BE2C (cell line): ENCODE measurements at regions not wholly inside any gene's neighbourhood (a gene's known extent, or its start where the extent isn't known, plus 50 kb on each side); places are given as distances from the start of the nearest gene placed in this dataset.

Experiments used
- DNase-seq: peaks from one replicate; pipeline ENCODE4 v3.0.0-alpha.2; 2020
- H3K27me3 ChIP-seq: fragments of 250-450 bp; sonication (Bioruptor Pico); 2 replicates; pipeline ENCODE4 v1.5.1; 2020; ENCODE audit warnings: mild to moderate bottlenecking
- H3K36me3 ChIP-seq: fragments of 250-450 bp; sonication (Bioruptor Pico); 2 replicates; pipeline ENCODE4 v1.5.1; 2020; ENCODE audit warnings: mild to moderate bottlenecking
- H3K4me1 ChIP-seq: fragments of 250-450 bp; sonication (Bioruptor Pico); 2 replicates; pipeline ENCODE4 v1.5.1; 2020
- H3K4me3 ChIP-seq: 2 replicates; pipeline ENCODE4 v1.5.1; 2011; ENCODE audit warnings: low read depth, low read length
- H3K9me3 ChIP-seq: fragments of 250-450 bp; sonication (Bioruptor Pico); 2 replicates; pipeline ENCODE4 v1.5.1; 2020
- TF ChIP-seq, protein P1 (sequence below): IDR thresholded peaks from 2 replicates; pipeline ENCODE4 v1.5.1; 2012; ENCODE audit warnings: mild to moderate bottlenecking, low read depth, low read length

DNA sequence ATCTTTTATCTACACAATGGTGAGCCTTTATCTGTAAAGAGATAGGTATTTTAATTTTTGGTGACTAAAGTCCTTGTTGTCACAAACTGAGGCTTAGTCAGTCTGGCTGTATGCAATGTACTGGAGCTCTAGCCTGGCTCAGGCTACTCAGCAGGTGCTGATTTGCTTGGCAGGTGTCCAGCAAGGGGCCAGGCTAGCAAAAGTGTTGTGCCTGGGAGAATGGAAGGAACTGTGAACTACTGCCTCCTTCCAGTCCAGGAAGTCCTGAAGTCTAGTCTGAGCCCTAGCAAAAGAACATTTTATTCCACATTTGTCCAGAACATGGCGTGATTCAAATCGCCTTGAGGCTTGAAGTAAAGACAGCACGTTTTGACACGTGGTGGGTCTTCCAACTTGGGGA lies 260.5 kb downstream of the CCDC85A start:
- no peaks in the 10 kb centered on the region for H3K27me3 ChIP-seq
- TF ChIP-seq, protein P1, sequence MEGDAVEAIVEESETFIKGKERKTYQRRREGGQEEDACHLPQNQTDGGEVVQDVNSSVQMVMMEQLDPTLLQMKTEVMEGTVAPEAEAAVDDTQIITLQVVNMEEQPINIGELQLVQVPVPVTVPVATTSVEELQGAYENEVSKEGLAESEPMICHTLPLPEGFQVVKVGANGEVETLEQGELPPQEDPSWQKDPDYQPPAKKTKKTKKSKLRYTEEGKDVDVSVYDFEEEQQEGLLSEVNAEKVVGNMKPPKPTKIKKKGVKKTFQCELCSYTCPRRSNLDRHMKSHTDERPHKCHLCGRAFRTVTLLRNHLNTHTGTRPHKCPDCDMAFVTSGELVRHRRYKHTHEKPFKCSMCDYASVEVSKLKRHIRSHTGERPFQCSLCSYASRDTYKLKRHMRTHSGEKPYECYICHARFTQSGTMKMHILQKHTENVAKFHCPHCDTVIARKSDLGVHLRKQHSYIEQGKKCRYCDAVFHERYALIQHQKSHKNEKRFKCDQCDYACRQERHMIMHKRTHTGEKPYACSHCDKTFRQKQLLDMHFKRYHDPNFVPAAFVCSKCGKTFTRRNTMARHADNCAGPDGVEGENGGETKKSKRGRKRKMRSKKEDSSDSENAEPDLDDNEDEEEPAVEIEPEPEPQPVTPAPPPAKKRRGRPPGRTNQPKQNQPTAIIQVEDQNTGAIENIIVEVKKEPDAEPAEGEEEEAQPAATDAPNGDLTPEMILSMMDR: no peak
- no peaks in the 10 kb centered on the region for H3K4me1 ChIP-seq
- no peaks in the 10 kb centered on the region for H3K36me3 ChIP-seq
- no peak for DNase-seq
- no peaks in the 10 kb centered on the region for H3K9me3 ChIP-seq
- H3K4me3 ChIP-seq: no peak overlapping the region

DNA sequence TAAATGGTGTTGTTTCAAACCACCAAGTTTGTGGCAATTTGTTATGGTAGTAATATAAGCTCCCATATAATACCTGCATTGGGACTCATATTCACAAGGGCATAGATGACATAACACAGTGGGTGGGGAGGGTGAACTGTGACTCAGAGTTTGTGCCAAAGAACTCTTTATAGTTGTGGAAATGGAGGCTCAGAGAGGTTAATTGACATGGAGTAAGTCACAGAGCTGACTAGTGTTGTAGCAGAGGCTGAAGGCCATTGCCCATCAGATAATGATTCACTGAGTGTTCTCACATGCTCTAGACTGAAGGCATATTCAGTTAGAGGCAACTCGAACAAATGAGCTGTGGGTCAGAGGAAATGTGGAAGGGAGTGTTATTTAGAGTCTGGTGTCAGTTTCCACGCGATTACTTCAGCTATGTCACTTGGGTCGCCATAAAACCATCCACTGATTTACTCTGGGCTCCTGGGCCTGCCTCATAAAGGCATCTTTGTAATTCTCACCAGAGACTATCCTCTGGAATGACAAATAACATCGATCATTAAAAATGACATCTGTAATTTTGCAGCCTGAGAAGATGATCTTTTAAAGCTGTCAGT lies 264.7 kb downstream of the CCDC85A start:
- TF ChIP-seq, protein P1: no peak

DNA sequence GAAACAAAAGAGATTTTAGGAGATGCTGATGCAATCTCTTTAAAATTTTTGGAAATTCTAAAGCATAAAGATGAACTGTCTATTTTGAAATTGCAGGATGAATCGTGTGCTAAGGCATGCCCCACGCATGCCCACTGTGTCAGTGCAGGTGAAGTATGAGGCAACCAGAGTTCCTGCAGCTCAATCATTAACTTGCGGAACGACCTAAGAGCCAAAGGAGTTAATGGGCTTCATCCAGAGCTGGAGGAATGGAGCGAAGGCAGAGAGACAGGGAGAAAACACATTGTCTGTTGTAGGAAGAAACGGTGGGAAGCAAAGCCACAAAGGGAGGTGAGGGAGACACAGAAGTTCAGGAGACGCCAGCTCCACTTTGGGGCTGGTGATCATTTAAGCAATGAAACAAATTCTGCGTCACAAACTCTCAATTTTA lies 265.2 kb downstream of the CCDC85A start:
- H3K9me3 ChIP-seq: no peaks in the 10 kb centered on the region
- no peaks in the 10 kb centered on the region for H3K36me3 ChIP-seq
- no peaks in the 10 kb centered on the region for H3K27me3 ChIP-seq
- H3K4me1 ChIP-seq: no peaks in the 10 kb centered on the region
- DNase-seq: no peak
- no peak overlapping the region for H3K4me3 ChIP-seq
- TF ChIP-seq, protein P1: no peak

More for the DNA sequence above, 264.7 kb downstream of the CCDC85A start:
- DNase-seq: no peak
- Histone ChIP-seq H3K4me1 (no peaks in the 10 kb centered on the region), H3K36me3 (no peaks in the 10 kb centered on the region), H3K9me3 (no peaks in the 10 kb centered on the region), H3K27me3 (no peaks in the 10 kb centered on the region), H3K4me3 (no peak overlapping the region)

DNA sequence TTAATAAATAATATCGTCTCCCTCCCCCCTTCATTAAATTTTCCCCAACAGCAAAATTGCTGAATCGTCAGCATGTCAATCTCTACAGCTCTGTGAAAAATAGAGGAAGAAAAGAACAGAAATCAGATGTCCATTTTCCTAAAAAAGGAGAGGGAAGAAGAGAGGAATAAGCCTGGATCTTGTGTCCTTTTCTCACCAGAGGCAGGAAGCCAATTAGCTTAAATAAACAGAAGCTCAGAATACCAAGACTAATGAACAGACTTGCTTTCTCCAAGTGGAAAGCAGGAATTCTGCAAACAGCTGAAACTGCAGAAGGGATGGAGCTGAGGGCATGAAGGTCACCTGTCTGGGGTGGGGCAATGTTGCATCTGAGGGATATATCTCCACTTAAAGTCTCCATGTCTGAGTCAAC lies 265.7 kb downstream of the CCDC85A start:
- H3K4me1 ChIP-seq: no peaks in the 10 kb centered on the region
- DNase-seq: no peak
- TF ChIP-seq, protein P1: no peak
- no peaks in the 10 kb centered on the region for H3K27me3 ChIP-seq
- H3K9me3 ChIP-seq: no peaks in the 10 kb centered on the region
- no peaks in the 10 kb centered on the region for H3K36me3 ChIP-seq
- H3K4me3 ChIP-seq: no peak overlapping the region

DNA sequence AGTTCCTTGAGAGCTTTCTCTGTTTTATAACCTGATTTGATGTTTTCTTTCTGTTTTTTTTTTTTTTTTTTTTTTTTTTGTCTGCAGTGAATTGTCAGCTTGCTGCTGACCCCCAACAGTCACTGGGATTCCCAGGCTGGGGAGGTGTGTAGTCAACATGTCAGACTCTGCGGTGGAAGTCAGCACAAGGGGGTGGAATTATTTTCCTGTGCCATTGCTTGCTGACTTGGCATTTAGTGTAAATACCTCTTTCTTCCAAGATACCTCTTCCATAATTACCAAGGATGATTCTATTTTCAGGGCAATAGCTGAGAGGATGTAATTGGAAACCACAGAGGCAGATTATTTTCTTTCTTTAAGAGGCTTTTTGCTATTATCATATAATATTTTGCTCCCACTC lies 266.3 kb downstream of the CCDC85A start:
- no peaks in the 10 kb centered on the region for H3K27me3 ChIP-seq
- H3K4me1 ChIP-seq: no peaks in the 10 kb centered on the region
- H3K4me3 ChIP-seq: no peak overlapping the region
- no peaks in the 10 kb centered on the region for H3K9me3 ChIP-seq
- DNase-seq: no peak
- TF ChIP-seq, protein P1: no peak
- no peaks in the 10 kb centered on the region for H3K36me3 ChIP-seq

DNA sequence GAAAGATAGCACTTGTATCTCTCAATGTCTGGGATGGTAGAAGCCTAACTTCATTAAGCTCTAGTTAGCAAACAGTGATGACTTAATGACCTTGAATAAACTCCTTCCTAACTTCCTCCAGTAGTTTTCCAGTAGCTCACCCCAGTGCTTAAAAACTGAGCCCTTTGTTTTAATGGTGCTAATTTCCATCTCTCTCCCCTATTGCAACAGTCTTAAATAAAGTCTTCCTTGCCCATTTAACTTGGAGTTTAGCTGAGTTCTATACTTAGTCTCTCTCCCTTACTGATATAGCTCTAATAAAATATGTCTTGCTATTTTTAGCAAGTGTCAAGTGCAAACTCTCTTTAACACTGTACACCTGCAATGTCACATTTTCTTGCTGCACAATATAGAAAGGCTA lies 267.0 kb downstream of the CCDC85A start:
- TF ChIP-seq, protein P1: no peak
- Histone ChIP-seq H3K4me1 (no peaks in the 10 kb centered on the region), H3K27me3 (no peaks in the 10 kb centered on the region), H3K9me3 (no peaks in the 10 kb centered on the region), H3K4me3 (no peak overlapping the region), H3K36me3 (no peaks in the 10 kb centered on the region)
- DNase-seq: no peak
